HFFc6 (cell line): ENCODE measurements at regions not wholly inside any gene's neighbourhood (a gene's known extent, or its start where the extent isn't known, plus 50 kb on each side); places are given as distances from the start of the nearest gene placed in this dataset.

ENCODE experiments used
- DNase-seq: peaks from one replicate; pipeline ENCODE4 v3.0.0-alpha.2; 2018
- H3K27ac Mint-ChIP-seq: 2 replicates; pipeline ENCODE4 v1.8.0; 2020; ENCODE audit warnings: mild to moderate bottlenecking, mixed read lengths
- H3K27me3 Mint-ChIP-seq: 2 replicates; pipeline ENCODE4 v1.8.0; 2021; ENCODE audit warnings: mild to moderate bottlenecking, moderate library complexity, mixed read lengths; ENCODE audit not compliant: insufficient read depth
- H3K36me3 Mint-ChIP-seq: 2 replicates; pipeline ENCODE4 v1.8.0; 2021; ENCODE audit warnings: low read depth, mixed read lengths
- H3K4me1 Mint-ChIP-seq: 2 replicates; pipeline ENCODE4 v1.8.0; 2020; ENCODE audit warnings: low read depth, mixed read lengths
- H3K4me3 Mint-ChIP-seq: 2 replicates; pipeline ENCODE4 v1.8.0; 2020; ENCODE audit warnings: mild to moderate bottlenecking, moderate library complexity, mixed read lengths
- H3K9me3 Mint-ChIP-seq: 2 replicates; pipeline ENCODE4 v1.8.0; 2020; ENCODE audit warnings: mild to moderate bottlenecking, mixed read lengths
- CTCF ChIP-seq: fragments of 200-600 bp; sonication (generic); IDR thresholded peaks from 2 replicates; pipeline ENCODE4 v1.5.0; 2021; ENCODE audit warnings: antibody characterized with exemption, mild to moderate bottlenecking

DNA sequence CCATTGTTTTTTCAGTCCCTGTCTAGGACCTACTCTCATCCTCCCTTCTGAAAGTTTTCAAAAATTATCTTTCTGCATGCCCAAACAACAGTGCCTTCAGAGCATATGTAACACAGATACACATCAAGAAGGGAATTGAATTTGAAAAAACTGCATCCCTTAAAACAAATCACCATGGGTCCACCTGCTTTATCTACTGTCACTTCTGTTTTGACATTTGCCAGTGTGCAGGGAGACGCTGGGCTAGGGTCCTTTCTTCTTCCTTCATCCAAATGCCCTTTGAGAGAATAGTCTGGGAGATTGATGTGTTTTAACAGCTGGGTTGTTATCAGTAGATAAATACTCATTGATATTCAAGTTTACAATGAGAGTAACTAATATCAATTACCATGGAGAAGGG lies 1630.1 kb downstream of the MAT2B start:
- H3K9me3 Mint-ChIP-seq, result peaks cover 37% of the 10 kb centered on the region
- TF ChIP-seq CTCF, result no peak
- H3K27me3 Mint-ChIP-seq, result no peaks in the 10 kb centered on the region
- H3K36me3 Mint-ChIP-seq, result no peaks in the 10 kb centered on the region
- H3K4me1 Mint-ChIP-seq, result no peaks in the 10 kb centered on the region
- no peak overlapping the region for H3K4me3 Mint-ChIP-seq
- DNase-seq, result no peak
- no peak overlapping the region for H3K27ac Mint-ChIP-seq

DNA sequence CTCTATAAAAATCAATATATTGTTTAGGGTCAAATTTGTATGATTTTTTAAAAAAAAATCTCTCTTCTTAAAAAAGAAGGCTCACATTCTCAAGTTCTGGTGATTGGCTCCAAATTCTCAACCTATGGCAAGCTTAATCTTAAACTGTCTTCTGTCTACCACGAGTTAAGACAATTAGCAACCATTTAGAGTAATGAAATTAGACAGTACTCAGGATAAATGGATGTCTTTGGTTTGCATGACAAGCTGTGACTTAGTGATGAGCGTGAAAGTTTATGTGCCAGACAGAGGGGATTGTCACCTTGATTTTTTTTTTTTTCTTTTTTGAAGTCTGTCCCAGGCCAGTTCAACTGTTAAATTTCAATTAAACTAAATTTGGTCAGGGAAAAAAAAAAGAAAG lies 1632.3 kb downstream of the MAT2B start:
- DNase-seq, result no peak
- H3K4me3 Mint-ChIP-seq, result no peak overlapping the region
- peaks cover 43% of the 10 kb centered on the region for H3K9me3 Mint-ChIP-seq
- no peaks in the 10 kb centered on the region for H3K36me3 Mint-ChIP-seq
- H3K4me1 Mint-ChIP-seq, result no peaks in the 10 kb centered on the region
- H3K27ac Mint-ChIP-seq, result no peak overlapping the region
- no peaks in the 10 kb centered on the region for H3K27me3 Mint-ChIP-seq
- TF ChIP-seq CTCF, result no peak

GRCh38 chr5:165138236-165138635 lies 1632.8 kb downstream of the MAT2B start:
- no peak for DNase-seq
- Mint-ChIP-seq H3K27me3 (no peaks in the 10 kb centered on the region), H3K27ac (no peak overlapping the region), H3K4me3 (no peak overlapping the region), H3K4me1 (no peaks in the 10 kb centered on the region), H3K9me3 (peaks cover 43% of the 10 kb centered on the region), H3K36me3 (no peaks in the 10 kb centered on the region)
- no peak for TF ChIP-seq CTCF

- H3K27me3 Mint-ChIP-seq, result no peaks in the 10 kb centered on the region
- H3K4me1 Mint-ChIP-seq, result no peaks in the 10 kb centered on the region
- DNase-seq, result no peak
- peaks cover 45% of the 10 kb centered on the region for H3K9me3 Mint-ChIP-seq
- H3K27ac Mint-ChIP-seq, result no peak overlapping the region
- no peak for TF ChIP-seq CTCF
- H3K4me3 Mint-ChIP-seq, result no peak overlapping the region
- 0 out of 2 replicates have a peak, but pooled peaks cover 4% of the 10 kb centered on the region for H3K36me3 Mint-ChIP-seq
Measured at GRCh38 chr5:165139262-165139661, 1633.8 kb downstream of the MAT2B start.

DNA sequence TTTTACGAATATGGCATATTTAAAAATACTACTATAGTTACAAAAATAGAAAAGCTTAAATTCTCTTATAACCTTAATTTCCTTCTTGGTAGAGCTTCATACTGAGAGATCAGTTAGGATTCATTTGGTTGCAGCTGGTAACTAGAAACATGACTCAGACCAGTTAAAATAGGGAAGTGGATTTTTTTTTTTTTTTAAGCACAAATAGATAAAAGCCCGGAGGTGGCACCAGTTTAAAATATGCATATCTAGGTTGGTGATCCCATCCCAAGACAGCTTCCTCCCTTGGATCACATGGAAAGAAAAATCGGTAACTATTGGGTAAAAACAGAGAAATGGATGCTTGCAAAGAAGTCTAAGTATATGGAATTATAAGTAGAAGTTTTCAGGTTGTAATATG lies 1634.3 kb downstream of the MAT2B start:
- Mint-ChIP-seq H3K9me3 (peaks cover 49% of the 10 kb centered on the region), H3K4me3 (no peak overlapping the region), H3K27ac (no peak overlapping the region), H3K4me1 (no peaks in the 10 kb centered on the region), H3K27me3 (no peaks in the 10 kb centered on the region), H3K36me3 (0 out of 2 replicates have a peak, but pooled peaks cover 4% of the 10 kb centered on the region)
- no peak for TF ChIP-seq CTCF
- DNase-seq, result no peak

GRCh38 chr5:165143741-165144140 lies 1638.3 kb downstream of the MAT2B start:
- Mint-ChIP-seq H3K9me3 (peaks cover 48% of the 10 kb centered on the region), H3K4me1 (no peaks in the 10 kb centered on the region), H3K27me3 (no peaks in the 10 kb centered on the region), H3K27ac (no peak overlapping the region), H3K36me3 (0 out of 2 replicates have a peak, but pooled peaks cover 4% of the 10 kb centered on the region), H3K4me3 (no peak overlapping the region)
- no peak for DNase-seq
- TF ChIP-seq CTCF, result no peak
